Activated CD8-positive, alpha-beta T cell treated with anti-CD3 and anti-CD28 coated beads for 36 hours (primary cell): ENCODE measurements at regions not wholly inside any gene's neighbourhood (a gene's known extent, or its start where the extent isn't known, plus 50 kb on each side); places are given as distances from the start of the nearest gene placed in this dataset.

Experiments used
- ATAC-seq: fragments of 200-7000 bp; cut with Tn5 transposase; one replicate; pipeline ENCODE4 v1.10.0; 2021; ENCODE audit warnings: mild to moderate bottlenecking, moderate library complexity
- CTCF ChIA-PET: fragments of 350-600 bp; sonication (Branson Sonifier 250); formaldehyde crosslinking; loops from one replicate; lab custom pipeline; 2021; ENCODE audit warnings: antibody characterized with exemption; lab: Charles Lee
- POLR2A ChIA-PET: fragments of 350-600 bp; sonication (Branson Sonifier 250); formaldehyde crosslinking; loops from one replicate; lab custom pipeline; 2021; ENCODE audit warnings: antibody characterized with exemption; lab: Charles Lee
- DNase-seq: peaks from one replicate; pipeline ENCODE4 v3.0.0-alpha.2; 2020
- H3K27ac Mint-ChIP-seq: one replicate; pipeline ENCODE4 v1.8.0; 2021; ENCODE audit warnings: mild to moderate bottlenecking, mixed read lengths
- H3K27me3 Mint-ChIP-seq: one replicate; pipeline ENCODE4 v1.8.0; 2021; ENCODE audit warnings: mixed read lengths
- H3K36me3 Mint-ChIP-seq: one replicate; pipeline ENCODE4 v1.8.0; 2021; ENCODE audit warnings: low read depth, mixed read lengths
- H3K4me1 Mint-ChIP-seq: one replicate; pipeline ENCODE4 v1.8.0; 2021; ENCODE audit warnings: low read depth, mixed read lengths
- H3K4me3 Mint-ChIP-seq: one replicate; pipeline ENCODE4 v1.8.0; 2021; ENCODE audit warnings: mild to moderate bottlenecking, moderate library complexity, mixed read lengths
- H3K9me3 Mint-ChIP-seq: one replicate; pipeline ENCODE4 v1.8.0; 2021; ENCODE audit warnings: mixed read lengths
- intact Hi-C: fragments of 100-400 bp; cut with micrococcal nuclease; formaldehyde crosslinking; loops from one replicate; pipeline ENCODE4 v1.10.0; 2022
- TF ChIP-seq, protein P1 (sequence below): fragments of 200-600 bp; IDR thresholded peaks from one replicate; pipeline ENCODE4 v1.8.0; 2022; ENCODE audit warnings: antibody characterized with exemption, mild to moderate bottlenecking

DNA sequence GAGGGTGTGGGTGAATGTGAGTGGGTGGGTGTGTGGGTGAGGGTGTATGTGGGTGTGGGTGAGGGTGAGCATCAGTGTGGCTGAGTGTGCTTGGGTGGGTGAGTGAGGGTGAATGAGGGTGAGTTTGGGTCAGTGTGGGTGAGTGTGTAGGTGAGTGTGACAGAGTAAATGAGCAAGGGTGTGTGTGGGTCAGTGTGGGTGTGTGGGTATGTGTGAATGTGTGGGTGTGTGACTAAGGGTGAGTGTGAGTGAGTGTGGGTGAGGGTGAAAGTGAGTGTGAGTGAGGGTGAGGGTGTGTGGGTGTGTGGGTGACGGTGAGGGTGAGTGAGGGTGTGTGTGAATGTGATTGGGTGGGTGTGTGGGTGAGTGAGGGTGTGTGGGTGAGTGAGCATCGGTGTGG, 1676.7 kb upstream of the TENM3 start:
- DNase-seq (no peak), ATAC-seq (no peak)
- H3K4me1 Mint-ChIP-seq: no peaks in the 10 kb centered on the region
- H3K27ac Mint-ChIP-seq: no peak overlapping the region
- ChIA-PET CTCF (no interaction called here), POLR2A (no interaction called here)
- H3K4me3 Mint-ChIP-seq: no peak overlapping the region
- intact Hi-C loops: no loop called here
- no peaks in the 10 kb centered on the region for H3K36me3 Mint-ChIP-seq
- no peaks in the 10 kb centered on the region for H3K27me3 Mint-ChIP-seq
- TF ChIP-seq, protein P1, sequence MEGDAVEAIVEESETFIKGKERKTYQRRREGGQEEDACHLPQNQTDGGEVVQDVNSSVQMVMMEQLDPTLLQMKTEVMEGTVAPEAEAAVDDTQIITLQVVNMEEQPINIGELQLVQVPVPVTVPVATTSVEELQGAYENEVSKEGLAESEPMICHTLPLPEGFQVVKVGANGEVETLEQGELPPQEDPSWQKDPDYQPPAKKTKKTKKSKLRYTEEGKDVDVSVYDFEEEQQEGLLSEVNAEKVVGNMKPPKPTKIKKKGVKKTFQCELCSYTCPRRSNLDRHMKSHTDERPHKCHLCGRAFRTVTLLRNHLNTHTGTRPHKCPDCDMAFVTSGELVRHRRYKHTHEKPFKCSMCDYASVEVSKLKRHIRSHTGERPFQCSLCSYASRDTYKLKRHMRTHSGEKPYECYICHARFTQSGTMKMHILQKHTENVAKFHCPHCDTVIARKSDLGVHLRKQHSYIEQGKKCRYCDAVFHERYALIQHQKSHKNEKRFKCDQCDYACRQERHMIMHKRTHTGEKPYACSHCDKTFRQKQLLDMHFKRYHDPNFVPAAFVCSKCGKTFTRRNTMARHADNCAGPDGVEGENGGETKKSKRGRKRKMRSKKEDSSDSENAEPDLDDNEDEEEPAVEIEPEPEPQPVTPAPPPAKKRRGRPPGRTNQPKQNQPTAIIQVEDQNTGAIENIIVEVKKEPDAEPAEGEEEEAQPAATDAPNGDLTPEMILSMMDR: no peak
- H3K9me3 Mint-ChIP-seq: no peaks in the 10 kb centered on the region

DNA sequence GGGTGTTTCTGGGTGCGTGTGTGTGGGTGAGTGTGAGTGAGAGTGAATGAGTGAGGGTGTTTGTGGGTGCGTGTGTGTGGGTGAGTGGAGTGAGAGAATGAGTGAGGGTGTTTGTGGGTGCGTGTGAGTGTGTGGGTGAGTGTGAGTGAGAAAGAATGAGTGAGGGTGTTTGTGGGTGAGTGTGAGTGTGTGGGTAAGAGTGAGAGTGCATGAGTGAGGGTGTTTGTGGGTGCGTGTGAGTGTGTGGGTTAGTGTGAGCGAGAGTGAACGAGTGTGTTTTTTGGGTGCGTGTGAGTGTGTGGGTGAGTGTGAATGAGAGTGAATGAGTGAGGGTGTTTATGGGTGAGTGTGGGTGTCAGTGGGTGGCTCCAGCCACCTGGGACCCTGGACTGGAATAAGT, 1676.1 kb upstream of the TENM3 start:
- intact Hi-C loops: no loop called here
- DNase-seq: no peak
- no peaks in the 10 kb centered on the region for H3K4me1 Mint-ChIP-seq
- H3K27me3 Mint-ChIP-seq: no peaks in the 10 kb centered on the region
- POLR2A ChIA-PET: no interaction called here
- CTCF ChIA-PET: no interaction called here
- H3K36me3 Mint-ChIP-seq: no peaks in the 10 kb centered on the region
- no peak for ATAC-seq
- H3K4me3 Mint-ChIP-seq: no peak overlapping the region
- TF ChIP-seq, protein P1: no peak
- no peaks in the 10 kb centered on the region for H3K9me3 Mint-ChIP-seq
- no peak overlapping the region for H3K27ac Mint-ChIP-seq

DNA sequence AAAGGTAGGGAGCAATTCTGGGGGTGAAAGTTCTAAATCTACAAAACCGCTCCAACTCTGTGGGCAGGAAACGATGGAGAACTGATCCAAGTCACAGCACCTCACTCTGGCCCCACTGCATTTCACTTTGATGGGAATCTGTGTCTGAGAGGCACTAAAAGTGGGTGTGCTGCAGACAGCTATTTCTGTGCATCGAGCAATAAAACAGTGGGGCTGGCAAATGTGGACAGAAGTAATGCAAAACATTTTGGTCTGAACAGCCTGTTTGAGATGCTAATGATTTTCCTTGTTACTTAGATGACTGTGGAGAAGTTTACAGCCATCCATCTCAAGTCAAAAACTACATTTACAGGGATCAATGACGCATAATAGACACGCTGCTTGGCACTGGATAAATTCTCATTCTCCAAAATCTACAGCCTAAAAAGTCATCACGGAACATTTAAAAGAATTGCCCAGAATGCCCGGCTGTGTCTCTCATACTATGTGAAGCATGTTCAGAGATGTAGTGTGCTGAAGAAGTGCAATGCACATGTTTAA, 1671.6 kb upstream of the TENM3 start:
- H3K4me1 Mint-ChIP-seq: no peaks in the 10 kb centered on the region
- intact Hi-C loops: no loop called here
- no peaks in the 10 kb centered on the region for H3K27me3 Mint-ChIP-seq
- no peak overlapping the region for H3K4me3 Mint-ChIP-seq
- TF ChIP-seq, protein P1: no peak
- H3K36me3 Mint-ChIP-seq: no peaks in the 10 kb centered on the region
- ATAC-seq (no peak), DNase-seq (no peak)
- ChIA-PET POLR2A (no interaction called here), CTCF (no interaction called here)
- H3K9me3 Mint-ChIP-seq: no peaks in the 10 kb centered on the region
- no peak overlapping the region for H3K27ac Mint-ChIP-seq

DNA sequence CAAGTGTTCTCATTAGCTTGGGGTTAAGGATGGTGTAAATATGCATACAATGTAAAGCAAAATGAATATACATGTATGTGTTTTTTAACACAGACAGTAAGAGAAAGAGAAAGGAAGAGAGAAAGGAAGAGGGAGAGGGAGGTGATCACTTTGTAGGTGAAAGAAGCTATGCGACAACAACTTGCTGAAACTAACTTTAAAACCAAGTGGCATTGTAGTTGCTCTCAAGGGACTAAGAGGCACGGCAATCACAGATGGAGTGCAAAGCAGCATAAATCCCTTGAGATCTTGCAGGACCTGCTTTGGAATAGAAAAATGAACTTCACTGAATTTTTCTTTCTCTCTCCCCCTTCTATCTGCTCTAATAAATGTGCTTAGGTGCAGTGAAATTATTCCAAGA, 1665.0 kb upstream of the TENM3 start:
- no peak overlapping the region for H3K4me3 Mint-ChIP-seq
- TF ChIP-seq, protein P1: no peak
- DNase-seq (no peak), ATAC-seq (no peak)
- no peaks in the 10 kb centered on the region for H3K27me3 Mint-ChIP-seq
- no peaks in the 10 kb centered on the region for H3K9me3 Mint-ChIP-seq
- ChIA-PET CTCF (no interaction called here), POLR2A (no interaction called here)
- H3K27ac Mint-ChIP-seq: no peak overlapping the region
- H3K4me1 Mint-ChIP-seq: no peaks in the 10 kb centered on the region
- no peaks in the 10 kb centered on the region for H3K36me3 Mint-ChIP-seq
- intact Hi-C loops: no loop called here

DNA sequence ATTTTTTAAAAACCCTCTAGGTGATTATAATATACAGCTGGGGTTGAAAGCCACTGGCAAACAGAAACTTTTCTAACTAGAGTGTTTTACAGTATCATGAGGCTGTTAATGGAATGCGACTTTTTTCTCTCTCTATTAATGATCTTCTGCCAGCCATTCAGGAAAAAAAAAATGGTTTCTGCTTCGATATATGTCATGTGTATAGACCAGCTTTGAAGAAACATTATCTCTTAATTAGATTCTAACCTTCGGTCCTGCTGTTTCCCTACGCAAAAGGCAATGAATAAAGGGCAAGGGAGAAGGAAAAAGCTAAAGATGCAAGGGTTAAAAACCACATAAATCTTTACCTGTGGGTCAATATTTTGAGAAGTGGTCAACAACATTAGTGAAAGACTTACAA, 1662.1 kb upstream of the TENM3 start:
- H3K36me3 Mint-ChIP-seq: no peaks in the 10 kb centered on the region
- no peak for ATAC-seq
- no peak for DNase-seq
- no peaks in the 10 kb centered on the region for H3K4me1 Mint-ChIP-seq
- CTCF ChIA-PET: no interaction called here
- intact Hi-C loops: no loop called here
- H3K4me3 Mint-ChIP-seq: no peak overlapping the region
- H3K27ac Mint-ChIP-seq: no peak overlapping the region
- no peaks in the 10 kb centered on the region for H3K9me3 Mint-ChIP-seq
- POLR2A ChIA-PET: no interaction called here
- H3K27me3 Mint-ChIP-seq: no peaks in the 10 kb centered on the region
- TF ChIP-seq, protein P1: no peak
